HEK293 (cell line): ENCODE measurements at regions not wholly inside any gene's neighbourhood (a gene's known extent, or its start where the extent isn't known, plus 50 kb on each side); places are given as distances from the start of the nearest gene placed in this dataset.

Experiments used
- ZNF184 ChIP-seq: fragments of 450-650 bp; IDR thresholded peaks from 2 replicates; pipeline ENCODE4 v1.5.1; 2018; ENCODE audit warnings: missing biosample characterization, mild to moderate bottlenecking, missing genetic modification characterization
- ZNF510 ChIP-seq: fragments of 450-650 bp; formaldehyde crosslinking; IDR thresholded peaks from 2 replicates; pipeline ENCODE4 v1.5.1; 2018; ENCODE audit warnings: mild to moderate bottlenecking, missing genetic modification characterization, missing biosample characterization; ENCODE audit not compliant: insufficient replicate concordance
- ZNF610 ChIP-seq: fragments of 450-650 bp; formaldehyde crosslinking; IDR thresholded peaks from 2 replicates; pipeline ENCODE4 v1.5.1; 2016; ENCODE audit warnings: missing biosample characterization, missing genetic modification characterization, borderline replicate concordance
- TF ChIP-seq, protein P1 (sequence below): fragments of 450-650 bp; formaldehyde crosslinking; IDR thresholded peaks from 2 replicates; pipeline ENCODE4 v1.5.1; 2016; ENCODE audit warnings: missing biosample characterization, missing genetic modification characterization
- TF ChIP-seq, protein P2 (sequence below): fragments of 450-650 bp; formaldehyde crosslinking; IDR thresholded peaks from 2 replicates; pipeline ENCODE4 v1.5.1; 2016; ENCODE audit warnings: missing biosample characterization, missing genetic modification characterization, borderline replicate concordance

DNA sequence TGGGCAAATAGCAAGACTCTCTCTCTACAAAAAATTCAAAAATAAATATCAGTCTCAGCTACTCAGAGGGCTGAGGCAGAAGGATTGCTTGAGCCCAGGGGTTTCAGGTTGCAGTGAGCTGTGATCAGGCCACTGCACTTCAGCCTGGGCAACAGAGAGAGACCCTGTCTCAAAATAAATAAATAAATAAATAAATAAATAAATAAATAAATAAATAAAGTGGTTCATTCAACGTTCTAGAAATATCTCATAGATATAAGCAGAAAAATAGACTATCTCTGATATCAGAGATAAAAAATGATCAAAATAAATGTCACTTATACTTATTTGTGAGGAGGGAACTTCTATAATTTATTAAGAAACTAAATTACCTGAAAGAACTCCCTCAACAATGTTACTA, 480.9 kb downstream of the FBXO15 start:
- TF ChIP-seq, protein P1, sequence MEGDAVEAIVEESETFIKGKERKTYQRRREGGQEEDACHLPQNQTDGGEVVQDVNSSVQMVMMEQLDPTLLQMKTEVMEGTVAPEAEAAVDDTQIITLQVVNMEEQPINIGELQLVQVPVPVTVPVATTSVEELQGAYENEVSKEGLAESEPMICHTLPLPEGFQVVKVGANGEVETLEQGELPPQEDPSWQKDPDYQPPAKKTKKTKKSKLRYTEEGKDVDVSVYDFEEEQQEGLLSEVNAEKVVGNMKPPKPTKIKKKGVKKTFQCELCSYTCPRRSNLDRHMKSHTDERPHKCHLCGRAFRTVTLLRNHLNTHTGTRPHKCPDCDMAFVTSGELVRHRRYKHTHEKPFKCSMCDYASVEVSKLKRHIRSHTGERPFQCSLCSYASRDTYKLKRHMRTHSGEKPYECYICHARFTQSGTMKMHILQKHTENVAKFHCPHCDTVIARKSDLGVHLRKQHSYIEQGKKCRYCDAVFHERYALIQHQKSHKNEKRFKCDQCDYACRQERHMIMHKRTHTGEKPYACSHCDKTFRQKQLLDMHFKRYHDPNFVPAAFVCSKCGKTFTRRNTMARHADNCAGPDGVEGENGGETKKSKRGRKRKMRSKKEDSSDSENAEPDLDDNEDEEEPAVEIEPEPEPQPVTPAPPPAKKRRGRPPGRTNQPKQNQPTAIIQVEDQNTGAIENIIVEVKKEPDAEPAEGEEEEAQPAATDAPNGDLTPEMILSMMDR (tag by site-specific recombination) = no peak
- TF ChIP-seq ZNF184 (tag by site-specific recombination) (no peak), ZNF510 (tag by site-specific recombination) (no peak), ZNF610 (tag by site-specific recombination) (no peak)
- TF ChIP-seq, protein P2, sequence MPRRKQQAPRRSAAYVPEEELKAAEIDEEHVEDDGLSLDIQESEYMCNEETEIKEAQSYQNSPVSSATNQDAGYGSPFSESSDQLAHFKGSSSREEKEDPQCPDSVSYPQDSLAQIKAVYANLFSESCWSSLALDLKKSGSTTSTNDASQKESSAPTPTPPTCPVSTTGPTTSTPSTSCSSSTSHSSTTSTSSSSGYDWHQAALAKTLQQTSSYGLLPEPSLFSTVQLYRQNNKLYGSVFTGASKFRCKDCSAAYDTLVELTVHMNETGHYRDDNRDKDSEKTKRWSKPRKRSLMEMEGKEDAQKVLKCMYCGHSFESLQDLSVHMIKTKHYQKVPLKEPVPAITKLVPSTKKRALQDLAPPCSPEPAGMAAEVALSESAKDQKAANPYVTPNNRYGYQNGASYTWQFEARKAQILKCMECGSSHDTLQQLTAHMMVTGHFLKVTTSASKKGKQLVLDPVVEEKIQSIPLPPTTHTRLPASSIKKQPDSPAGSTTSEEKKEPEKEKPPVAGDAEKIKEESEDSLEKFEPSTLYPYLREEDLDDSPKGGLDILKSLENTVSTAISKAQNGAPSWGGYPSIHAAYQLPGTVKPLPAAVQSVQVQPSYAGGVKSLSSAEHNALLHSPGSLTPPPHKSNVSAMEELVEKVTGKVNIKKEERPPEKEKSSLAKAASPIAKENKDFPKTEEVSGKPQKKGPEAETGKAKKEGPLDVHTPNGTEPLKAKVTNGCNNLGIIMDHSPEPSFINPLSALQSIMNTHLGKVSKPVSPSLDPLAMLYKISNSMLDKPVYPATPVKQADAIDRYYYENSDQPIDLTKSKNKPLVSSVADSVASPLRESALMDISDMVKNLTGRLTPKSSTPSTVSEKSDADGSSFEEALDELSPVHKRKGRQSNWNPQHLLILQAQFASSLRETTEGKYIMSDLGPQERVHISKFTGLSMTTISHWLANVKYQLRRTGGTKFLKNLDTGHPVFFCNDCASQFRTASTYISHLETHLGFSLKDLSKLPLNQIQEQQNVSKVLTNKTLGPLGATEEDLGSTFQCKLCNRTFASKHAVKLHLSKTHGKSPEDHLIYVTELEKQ (tag by site-specific recombination) = no peak
